RWPE1 (cell line): ENCODE measurements at regions not wholly inside any gene's neighbourhood (a gene's known extent, or its start where the extent isn't known, plus 50 kb on each side); places are given as distances from the start of the nearest gene placed in this dataset.
"Not testable (repeated sequence)": the region's sequence is repeated elsewhere in the genome, so short reads cannot be mapped to it uniquely, and the experiment has no call there.

Source experiments
- CTCF ChIA-PET: fragments of 350-600 bp; sonication (Branson Sonifier 250); formaldehyde crosslinking; extraction: SDS; loops from one replicate; lab custom pipeline; 2021; lab: Yijun Ruan, JAX
- POLR2A ChIA-PET: fragments of 400-600 bp; formaldehyde crosslinking; extraction: SDS; loops from one replicate; lab custom pipeline; 2020; ENCODE audit warnings: antibody characterized with exemption; ENCODE audit not compliant: low non-redundant PET; lab: Yijun Ruan, JAX
- DNase-seq: peaks from one replicate; pipeline ENCODE4 v3.0.0; 2012; ENCODE audit warnings: low spot score
- H3K27ac ChIP-seq: fragments of 450-650 bp; 2 replicates; pipeline ENCODE4 v1.5.1; 2017
- TF ChIP-seq, protein P1 (sequence below): fragments of 450-650 bp; conservative IDR thresholded peaks from 2 replicates; pipeline ENCODE4 v1.5.1; 2017; ENCODE audit warnings: low read depth, mild to moderate bottlenecking

DNA sequence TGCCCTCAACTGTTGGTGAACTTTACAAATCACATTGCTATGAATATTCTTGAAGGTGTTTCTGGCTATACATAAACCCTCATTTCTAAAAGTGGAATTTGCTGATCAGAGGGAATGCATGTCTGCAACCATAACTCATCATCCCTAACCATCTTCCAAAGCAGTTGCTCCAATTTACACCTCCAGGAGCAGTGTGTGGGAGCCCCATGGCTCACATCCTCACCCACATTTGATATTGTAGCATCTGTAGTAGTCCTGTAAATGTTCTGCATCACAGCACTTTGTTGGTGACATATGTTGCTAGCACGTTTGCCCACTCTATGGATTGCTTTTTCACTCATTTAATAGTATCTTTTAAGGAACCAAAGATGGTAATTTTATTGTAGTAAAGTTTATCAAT, 183.8 kb upstream of the SMLR1 start:
- TF ChIP-seq, protein P1, sequence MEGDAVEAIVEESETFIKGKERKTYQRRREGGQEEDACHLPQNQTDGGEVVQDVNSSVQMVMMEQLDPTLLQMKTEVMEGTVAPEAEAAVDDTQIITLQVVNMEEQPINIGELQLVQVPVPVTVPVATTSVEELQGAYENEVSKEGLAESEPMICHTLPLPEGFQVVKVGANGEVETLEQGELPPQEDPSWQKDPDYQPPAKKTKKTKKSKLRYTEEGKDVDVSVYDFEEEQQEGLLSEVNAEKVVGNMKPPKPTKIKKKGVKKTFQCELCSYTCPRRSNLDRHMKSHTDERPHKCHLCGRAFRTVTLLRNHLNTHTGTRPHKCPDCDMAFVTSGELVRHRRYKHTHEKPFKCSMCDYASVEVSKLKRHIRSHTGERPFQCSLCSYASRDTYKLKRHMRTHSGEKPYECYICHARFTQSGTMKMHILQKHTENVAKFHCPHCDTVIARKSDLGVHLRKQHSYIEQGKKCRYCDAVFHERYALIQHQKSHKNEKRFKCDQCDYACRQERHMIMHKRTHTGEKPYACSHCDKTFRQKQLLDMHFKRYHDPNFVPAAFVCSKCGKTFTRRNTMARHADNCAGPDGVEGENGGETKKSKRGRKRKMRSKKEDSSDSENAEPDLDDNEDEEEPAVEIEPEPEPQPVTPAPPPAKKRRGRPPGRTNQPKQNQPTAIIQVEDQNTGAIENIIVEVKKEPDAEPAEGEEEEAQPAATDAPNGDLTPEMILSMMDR, result no peak
- DNase-seq, result no peak
- POLR2A ChIA-PET, result no interaction called here
- no peak overlapping the region for H3K27ac ChIP-seq
- CTCF ChIA-PET, result interaction anchor here (0.6 kb wide), 1 partner anchor 691 kb away, joined by 3 read pairs; no protein-coding TSS in a partner anchor

DNA sequence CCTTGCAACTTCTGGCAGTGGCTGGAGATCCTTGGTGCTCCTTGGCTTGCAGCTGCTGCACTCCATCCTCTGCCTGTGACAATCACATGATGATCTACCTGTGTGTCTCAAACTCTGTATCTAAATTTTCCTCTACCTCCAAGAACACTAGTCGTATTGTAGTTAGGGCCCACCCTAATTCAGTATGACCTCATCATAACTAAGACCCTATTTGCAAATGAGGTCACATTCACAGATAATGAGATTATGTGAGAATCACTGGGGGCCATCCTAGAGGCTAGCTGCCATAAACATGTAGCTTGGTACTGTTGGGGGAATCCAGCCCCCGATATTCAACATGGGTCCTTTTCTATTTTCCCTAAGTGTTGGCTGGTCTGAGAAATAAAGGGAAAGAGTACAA, 183.0 kb upstream of the SMLR1 start:
- TF ChIP-seq, protein P1, result no peak
- ChIA-PET CTCF (no interaction called here), POLR2A (no interaction called here)
- DNase-seq, result no peak
- H3K27ac ChIP-seq, result no peak overlapping the region

DNA sequence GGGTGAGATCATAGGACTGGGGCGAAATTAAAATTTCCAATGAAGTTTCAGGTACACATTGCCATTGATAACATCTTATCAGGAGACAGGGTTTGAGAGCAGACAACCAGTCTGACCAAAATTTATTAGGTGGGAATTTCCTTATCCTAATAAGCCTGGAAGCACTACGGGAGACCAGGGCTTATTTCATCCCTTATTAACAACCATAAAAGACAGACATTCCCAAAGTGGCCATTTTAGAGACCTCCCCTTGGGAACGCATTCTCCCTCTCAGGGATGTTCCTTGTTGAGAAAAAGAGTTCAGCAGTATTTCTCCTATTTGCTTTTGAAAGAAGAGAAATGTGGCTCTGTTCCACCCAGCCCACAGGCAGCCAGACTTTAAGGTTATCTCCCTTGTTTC, 182.4 kb upstream of the SMLR1 start:
- CTCF ChIA-PET, H3K27ac ChIP-seq, POLR2A ChIA-PET, DNase-seq: not testable (repeated sequence)

DNA sequence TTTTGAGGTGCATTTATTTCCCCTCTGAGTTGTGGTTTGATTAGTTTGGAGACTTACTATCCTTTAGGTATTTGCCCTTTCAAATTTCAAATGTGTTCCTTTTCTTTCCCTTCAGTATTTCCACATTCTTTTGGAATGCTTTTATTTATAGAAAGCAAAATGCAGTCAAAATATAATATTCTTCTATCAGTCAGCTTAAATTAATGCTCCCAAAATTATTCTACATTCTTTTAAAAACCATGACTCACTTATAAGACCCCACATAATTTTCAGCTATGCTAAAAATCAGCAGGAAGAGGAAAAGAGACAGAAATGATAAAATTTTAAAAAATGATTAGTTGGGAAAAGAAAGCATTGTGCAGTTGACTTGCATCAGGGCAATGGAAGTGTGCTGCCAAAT, 180.0 kb upstream of the SMLR1 start:
- no peak overlapping the region for H3K27ac ChIP-seq
- ChIA-PET POLR2A (no interaction called here), CTCF (interaction anchor here (0.6 kb wide), 1 partner anchor 1775 kb away, joined by 3 read pairs; no protein-coding TSS in a partner anchor)
- no peak for DNase-seq
- TF ChIP-seq, protein P1, result no peak

DNA sequence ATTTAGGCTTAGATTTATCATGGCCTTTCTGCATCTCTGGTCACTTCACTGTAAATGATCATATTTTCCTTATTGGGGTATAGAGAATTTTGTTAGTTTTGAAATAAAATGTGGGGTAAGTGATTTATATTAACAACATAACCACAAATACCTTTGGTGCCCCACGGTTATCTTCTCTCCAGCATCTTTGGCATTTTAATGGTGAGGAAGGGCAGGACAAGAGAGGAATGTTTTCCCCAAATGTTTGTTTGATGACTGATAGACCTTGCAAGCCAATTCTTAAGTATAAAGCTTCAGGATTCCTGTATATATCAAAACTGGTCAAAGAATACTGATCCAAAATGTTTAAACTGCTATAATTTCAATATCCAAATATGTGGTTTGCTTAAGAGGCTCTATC, 171.6 kb upstream of the SMLR1 start:
- POLR2A ChIA-PET, result no interaction called here

DNA sequence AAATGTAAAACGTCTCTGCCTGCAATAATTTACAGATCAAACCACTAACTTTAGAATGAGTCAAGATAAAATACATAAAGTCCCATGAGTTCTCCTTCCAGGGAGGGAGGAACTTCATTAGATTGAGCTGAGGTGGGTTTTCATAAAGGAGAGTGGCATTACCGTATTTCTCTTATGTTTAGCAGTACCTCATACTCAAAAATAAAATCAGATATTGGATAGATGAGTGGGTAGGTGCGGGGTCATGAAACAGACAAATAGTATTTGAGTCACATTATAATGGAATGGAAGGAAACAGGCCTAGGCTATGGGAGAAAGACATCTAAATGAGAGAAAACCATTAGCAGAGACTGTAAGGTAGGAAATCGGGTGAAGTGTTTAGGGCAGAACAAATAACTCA, 166.1 kb upstream of the SMLR1 start:
- DNase-seq, result no peak
- ChIA-PET CTCF (no interaction called here), POLR2A (no interaction called here)
- H3K27ac ChIP-seq, result no peak overlapping the region
- TF ChIP-seq, protein P1, result no peak

More for the DNA sequence above, 171.6 kb upstream of the SMLR1 start:
- no peak for DNase-seq
- CTCF ChIA-PET, result no interaction called here
- H3K27ac ChIP-seq, result no peak overlapping the region
- TF ChIP-seq, protein P1, result no peak

DNA sequence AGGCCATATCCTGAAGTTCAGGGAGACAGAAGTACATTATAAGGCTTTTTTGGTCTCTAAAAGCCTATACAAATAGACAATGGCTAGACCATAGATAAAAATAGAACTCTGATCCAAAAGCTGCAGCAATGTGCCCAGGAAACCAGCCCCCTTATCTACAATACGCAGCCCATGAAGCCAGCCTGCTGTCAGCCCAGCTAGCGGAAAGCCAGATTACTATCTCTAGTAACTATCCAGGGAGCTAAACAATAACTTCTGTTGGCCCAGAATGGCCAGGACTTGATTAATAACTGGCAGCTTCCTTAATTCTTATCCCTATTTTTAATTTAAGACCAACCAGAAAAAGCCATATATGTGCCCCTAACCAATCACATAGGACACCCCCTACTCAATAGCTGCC, 160.4 kb upstream of the SMLR1 start:
- ChIA-PET CTCF (no interaction called here), POLR2A (no interaction called here)
- TF ChIP-seq, protein P1, result no peak
- DNase-seq, result no peak
- H3K27ac ChIP-seq, result no peak overlapping the region
